HFFc6 (cell line): ENCODE measurements at regions not wholly inside any gene's neighbourhood (a gene's known extent, or its start where the extent isn't known, plus 50 kb on each side); places are given as distances from the start of the nearest gene placed in this dataset.

ENCODE experiments used
- DNase-seq: peaks from one replicate; pipeline ENCODE4 v3.0.0-alpha.2; 2018
- H3K27ac Mint-ChIP-seq: 2 replicates; pipeline ENCODE4 v1.8.0; 2020; ENCODE audit warnings: mild to moderate bottlenecking, mixed read lengths
- H3K27me3 Mint-ChIP-seq: 2 replicates; pipeline ENCODE4 v1.8.0; 2021; ENCODE audit warnings: mild to moderate bottlenecking, moderate library complexity, mixed read lengths; ENCODE audit not compliant: insufficient read depth
- H3K36me3 Mint-ChIP-seq: 2 replicates; pipeline ENCODE4 v1.8.0; 2021; ENCODE audit warnings: low read depth, mixed read lengths
- H3K4me1 Mint-ChIP-seq: 2 replicates; pipeline ENCODE4 v1.8.0; 2020; ENCODE audit warnings: low read depth, mixed read lengths
- H3K4me3 Mint-ChIP-seq: 2 replicates; pipeline ENCODE4 v1.8.0; 2020; ENCODE audit warnings: mild to moderate bottlenecking, moderate library complexity, mixed read lengths
- H3K9me3 Mint-ChIP-seq: 2 replicates; pipeline ENCODE4 v1.8.0; 2020; ENCODE audit warnings: mild to moderate bottlenecking, mixed read lengths
- TF ChIP-seq, protein P1 (sequence below): fragments of 200-600 bp; sonication (generic); IDR thresholded peaks from 2 replicates; pipeline ENCODE4 v1.5.0; 2021; ENCODE audit warnings: antibody characterized with exemption, mild to moderate bottlenecking

DNA sequence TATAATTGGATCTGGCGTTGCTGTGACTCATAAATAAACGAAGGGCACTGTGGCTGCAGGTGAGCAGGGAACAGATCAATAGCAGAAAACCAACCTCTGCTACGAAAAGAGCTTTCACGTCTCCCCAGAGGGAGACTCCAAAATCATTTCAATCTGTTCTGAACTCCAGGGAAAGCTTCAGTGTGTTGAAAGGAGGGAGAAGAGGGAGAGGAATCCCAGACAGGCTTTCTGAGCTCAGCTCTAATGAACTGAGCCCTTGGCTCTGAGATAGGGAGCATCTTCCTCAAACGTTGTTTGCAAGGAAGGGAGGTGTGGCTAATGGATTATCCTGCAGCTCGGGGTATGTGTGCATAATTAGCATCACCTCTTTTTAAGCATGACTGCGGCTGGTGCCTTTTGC, 288.0 kb upstream of the IRX4 start:
- H3K9me3 Mint-ChIP-seq: peaks cover 47% of the 10 kb centered on the region
- TF ChIP-seq, protein P1, sequence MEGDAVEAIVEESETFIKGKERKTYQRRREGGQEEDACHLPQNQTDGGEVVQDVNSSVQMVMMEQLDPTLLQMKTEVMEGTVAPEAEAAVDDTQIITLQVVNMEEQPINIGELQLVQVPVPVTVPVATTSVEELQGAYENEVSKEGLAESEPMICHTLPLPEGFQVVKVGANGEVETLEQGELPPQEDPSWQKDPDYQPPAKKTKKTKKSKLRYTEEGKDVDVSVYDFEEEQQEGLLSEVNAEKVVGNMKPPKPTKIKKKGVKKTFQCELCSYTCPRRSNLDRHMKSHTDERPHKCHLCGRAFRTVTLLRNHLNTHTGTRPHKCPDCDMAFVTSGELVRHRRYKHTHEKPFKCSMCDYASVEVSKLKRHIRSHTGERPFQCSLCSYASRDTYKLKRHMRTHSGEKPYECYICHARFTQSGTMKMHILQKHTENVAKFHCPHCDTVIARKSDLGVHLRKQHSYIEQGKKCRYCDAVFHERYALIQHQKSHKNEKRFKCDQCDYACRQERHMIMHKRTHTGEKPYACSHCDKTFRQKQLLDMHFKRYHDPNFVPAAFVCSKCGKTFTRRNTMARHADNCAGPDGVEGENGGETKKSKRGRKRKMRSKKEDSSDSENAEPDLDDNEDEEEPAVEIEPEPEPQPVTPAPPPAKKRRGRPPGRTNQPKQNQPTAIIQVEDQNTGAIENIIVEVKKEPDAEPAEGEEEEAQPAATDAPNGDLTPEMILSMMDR: no peak

DNA sequence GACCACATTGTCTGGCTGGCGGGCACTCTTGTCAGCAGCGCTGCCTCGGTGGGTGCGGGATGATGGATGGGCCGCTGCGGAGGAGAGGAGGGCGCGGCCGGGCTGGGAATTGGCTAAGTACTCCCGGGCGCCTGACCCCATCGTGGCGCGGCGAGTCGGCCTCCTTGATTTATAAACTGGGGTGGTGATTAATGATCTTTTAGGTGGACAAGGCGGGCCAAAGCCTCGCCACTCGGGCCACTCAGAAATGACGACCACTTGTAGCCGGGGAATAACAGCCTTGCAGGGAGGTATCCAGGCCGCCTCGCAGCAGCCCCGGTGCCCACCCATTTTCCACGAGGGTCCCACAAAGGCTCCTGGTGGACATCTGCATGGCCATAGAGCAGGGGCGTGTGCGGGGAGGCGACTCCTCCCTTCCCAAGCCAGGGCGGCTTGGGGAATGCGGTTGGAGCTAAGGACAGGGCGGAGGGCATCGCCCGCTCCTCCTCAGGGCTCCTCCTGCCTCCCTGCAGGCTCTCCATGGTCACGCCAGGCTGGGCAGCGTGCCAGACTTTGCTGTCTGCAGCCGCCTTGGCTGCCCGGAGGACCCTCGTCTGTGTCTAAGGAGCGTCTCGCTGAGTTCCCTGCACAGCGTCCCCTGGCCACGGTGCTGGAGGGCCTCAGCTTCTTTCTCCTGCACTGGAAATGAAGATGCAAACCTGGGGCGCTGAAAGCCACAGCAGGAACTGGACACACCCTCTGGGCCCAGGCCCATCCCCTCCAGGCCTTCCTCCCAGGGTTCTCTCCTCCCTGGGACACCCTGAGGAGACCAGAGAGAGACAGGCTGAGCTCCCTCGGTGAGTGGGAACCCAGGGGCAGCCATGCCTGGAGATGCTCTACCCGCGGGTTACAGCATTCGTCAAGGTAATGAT, 287.4 kb upstream of the IRX4 start:
- Mint-ChIP-seq H3K36me3 (no peaks in the 10 kb centered on the region), H3K4me1 (no peaks in the 10 kb centered on the region), H3K4me3 (no peak overlapping the region), H3K9me3 (peaks cover 49% of the 10 kb centered on the region), H3K27ac (no peak overlapping the region), H3K27me3 (peaks cover 3% of the 10 kb centered on the region; the same call in 1 of the 2 replicates)
- DNase-seq: no peak
- TF ChIP-seq, protein P1: no peak

More for the DNA sequence above, 288.0 kb upstream of the IRX4 start:
- no peaks in the 10 kb centered on the region for H3K36me3 Mint-ChIP-seq
- no peak overlapping the region for H3K4me3 Mint-ChIP-seq
- H3K27me3 Mint-ChIP-seq: peaks cover 2% of the 10 kb centered on the region; the same call in 1 of the 2 replicates
- H3K27ac Mint-ChIP-seq: no peak overlapping the region
- no peak for DNase-seq
- H3K4me1 Mint-ChIP-seq: no peaks in the 10 kb centered on the region

DNA sequence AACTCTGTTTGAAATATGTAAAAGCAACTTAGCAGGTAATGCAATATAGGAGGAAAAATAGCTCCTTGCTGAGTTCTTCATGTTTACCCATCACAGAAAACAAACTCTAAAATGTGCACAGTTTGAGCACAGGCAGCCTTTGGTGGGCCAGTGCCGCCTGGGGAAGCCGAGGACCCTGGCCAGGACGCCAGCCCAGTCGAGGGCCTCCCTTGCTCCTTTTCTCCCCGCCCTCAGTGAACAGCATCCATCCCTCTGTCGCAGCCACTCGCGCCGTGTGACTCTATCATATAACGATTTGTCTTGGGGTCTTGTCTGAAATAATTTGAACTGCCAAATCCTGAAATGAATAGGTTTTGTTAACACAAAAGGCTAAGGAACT, 286.7 kb upstream of the IRX4 start:
- no peak overlapping the region for H3K27ac Mint-ChIP-seq
- H3K27me3 Mint-ChIP-seq: peaks cover 5% of the 10 kb centered on the region; the same call in 1 of the 2 replicates
- DNase-seq: no peak
- no peak overlapping the region for H3K4me3 Mint-ChIP-seq
- H3K4me1 Mint-ChIP-seq: no peaks in the 10 kb centered on the region
- H3K36me3 Mint-ChIP-seq: peaks cover 2% of the 10 kb centered on the region
- TF ChIP-seq, protein P1: no peak
- H3K9me3 Mint-ChIP-seq: peaks cover 49% of the 10 kb centered on the region

DNA sequence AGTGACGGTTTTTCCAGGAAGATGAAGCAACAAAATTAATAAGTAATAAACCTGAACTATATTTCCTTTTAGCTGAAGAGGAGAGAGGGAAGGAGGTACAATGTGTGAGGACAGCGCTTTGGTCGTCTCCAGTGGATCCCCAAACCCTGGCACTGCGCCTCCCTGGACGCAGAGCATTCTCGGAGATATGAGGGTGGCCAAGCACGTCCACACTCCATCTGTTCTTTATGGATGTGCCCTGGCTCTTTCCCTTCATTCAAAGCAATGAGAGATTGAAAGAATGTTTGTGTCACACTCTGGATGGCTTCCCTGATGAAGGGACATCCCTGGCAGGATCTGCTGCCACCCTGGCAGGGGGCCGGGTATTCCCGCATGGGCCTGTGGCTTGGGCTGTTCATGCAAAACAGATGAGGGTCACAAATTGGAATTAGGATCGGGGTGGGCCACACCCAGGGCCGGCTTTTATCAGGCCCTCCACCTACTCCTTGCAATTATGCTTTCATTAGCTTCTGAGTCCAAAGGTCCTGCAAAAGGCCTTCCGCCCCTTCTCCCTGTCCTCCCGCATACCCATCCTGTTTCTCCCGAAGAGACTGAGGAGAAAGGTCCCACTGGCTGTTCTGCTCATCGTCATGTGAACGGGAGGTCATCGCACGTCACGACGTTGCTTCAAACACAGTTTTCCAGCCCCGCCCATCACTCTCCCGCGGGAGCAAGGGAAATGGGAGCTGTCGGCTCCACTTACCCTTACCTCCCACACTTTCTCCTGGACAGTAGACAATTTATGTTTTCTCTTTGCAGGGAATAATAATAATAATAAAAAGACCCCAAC, 286.1 kb upstream of the IRX4 start:
- Mint-ChIP-seq H3K27me3 (peaks cover 5% of the 10 kb centered on the region; the same call in 1 of the 2 replicates), H3K27ac (no peak overlapping the region), H3K9me3 (peaks cover 52% of the 10 kb centered on the region), H3K36me3 (peaks cover 6% of the 10 kb centered on the region), H3K4me1 (no peaks in the 10 kb centered on the region), H3K4me3 (no peak overlapping the region)
- TF ChIP-seq, protein P1: no peak
- no peak for DNase-seq

DNA sequence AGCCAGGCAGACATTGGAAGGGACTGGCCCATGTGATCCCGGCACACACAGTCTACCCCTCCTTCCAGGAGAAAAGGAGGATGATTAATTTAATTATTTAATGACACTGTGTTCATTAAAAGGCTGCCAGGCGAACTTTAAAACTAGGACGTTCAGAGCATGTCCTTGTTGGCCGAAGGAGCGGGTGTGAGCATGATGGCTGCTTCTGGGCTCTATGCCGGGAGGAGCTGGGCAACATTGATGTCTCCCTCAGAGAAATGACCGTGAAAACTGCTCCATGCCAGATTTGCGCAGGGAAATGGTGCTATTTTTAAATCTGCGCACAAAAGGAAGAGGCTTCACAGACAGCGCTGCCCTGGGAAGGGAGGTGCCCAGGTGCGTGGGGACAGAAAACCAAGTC, 284.9 kb upstream of the IRX4 start:
- Mint-ChIP-seq H3K9me3 (peaks cover 51% of the 10 kb centered on the region), H3K27ac (no peak overlapping the region), H3K36me3 (peaks cover 6% of the 10 kb centered on the region), H3K4me3 (no peak overlapping the region), H3K4me1 (no peaks in the 10 kb centered on the region), H3K27me3 (peaks cover 5% of the 10 kb centered on the region; the same call in 1 of the 2 replicates)
- TF ChIP-seq, protein P1: no peak
- no peak for DNase-seq
